Activated T-cell treated with anti-CD3 and anti-CD28 coated beads, Interleukin-2, amount 50 U/mL, for 72 hours (primary cell): ENCODE measurements at regions not wholly inside any gene's neighbourhood (a gene's known extent, or its start where the extent isn't known, plus 50 kb on each side); places are given as distances from the start of the nearest gene placed in this dataset.

Experiments
- ATAC-seq, 2 donors: fragments of 150-1000 bp; cut with Tn5 transposase; replicated peaks in 1 of 2; 2 replicates each; pipeline ENCODE4 v1.10.0; 2021; ENCODE audit warnings: moderate library complexity in 2 of 2, mild to moderate bottlenecking in 1 of 2
- DNase-seq, 2 donors: peaks; one replicate each; pipeline ENCODE4 v3.0.0; 2021 to 2022; ENCODE audit warnings: mixed read lengths in 1 of 2
- H3K27ac Mint-ChIP-seq: one replicate; pipeline ENCODE4 v1.8.0; 2022; ENCODE audit warnings: mild to moderate bottlenecking, moderate library complexity, mixed read lengths
- H3K27me3 Mint-ChIP-seq: one replicate; pipeline ENCODE4 v1.8.0; 2022; ENCODE audit warnings: low read depth, mixed read lengths
- H3K36me3 Mint-ChIP-seq, 2 donors: one replicate each; pipeline ENCODE4 v1.8.0; 2022; ENCODE audit warnings: mixed read lengths in 2 of 2, mild to moderate bottlenecking in 1 of 2; ENCODE audit not compliant: insufficient read depth in 2 of 2
- H3K4me1 Mint-ChIP-seq: one replicate; pipeline ENCODE4 v1.8.0; 2022; ENCODE audit warnings: low read depth, mixed read lengths
- H3K4me3 Mint-ChIP-seq, 2 donors: one replicate each; pipeline ENCODE4 v1.8.0; 2022; ENCODE audit warnings: mild to moderate bottlenecking in 2 of 2, mixed read lengths in 2 of 2, moderate library complexity in 2 of 2
- H3K9me3 Mint-ChIP-seq, 2 donors: one replicate each; pipeline ENCODE4 v1.8.0; 2022; ENCODE audit warnings: mixed read lengths in 2 of 2

DNA sequence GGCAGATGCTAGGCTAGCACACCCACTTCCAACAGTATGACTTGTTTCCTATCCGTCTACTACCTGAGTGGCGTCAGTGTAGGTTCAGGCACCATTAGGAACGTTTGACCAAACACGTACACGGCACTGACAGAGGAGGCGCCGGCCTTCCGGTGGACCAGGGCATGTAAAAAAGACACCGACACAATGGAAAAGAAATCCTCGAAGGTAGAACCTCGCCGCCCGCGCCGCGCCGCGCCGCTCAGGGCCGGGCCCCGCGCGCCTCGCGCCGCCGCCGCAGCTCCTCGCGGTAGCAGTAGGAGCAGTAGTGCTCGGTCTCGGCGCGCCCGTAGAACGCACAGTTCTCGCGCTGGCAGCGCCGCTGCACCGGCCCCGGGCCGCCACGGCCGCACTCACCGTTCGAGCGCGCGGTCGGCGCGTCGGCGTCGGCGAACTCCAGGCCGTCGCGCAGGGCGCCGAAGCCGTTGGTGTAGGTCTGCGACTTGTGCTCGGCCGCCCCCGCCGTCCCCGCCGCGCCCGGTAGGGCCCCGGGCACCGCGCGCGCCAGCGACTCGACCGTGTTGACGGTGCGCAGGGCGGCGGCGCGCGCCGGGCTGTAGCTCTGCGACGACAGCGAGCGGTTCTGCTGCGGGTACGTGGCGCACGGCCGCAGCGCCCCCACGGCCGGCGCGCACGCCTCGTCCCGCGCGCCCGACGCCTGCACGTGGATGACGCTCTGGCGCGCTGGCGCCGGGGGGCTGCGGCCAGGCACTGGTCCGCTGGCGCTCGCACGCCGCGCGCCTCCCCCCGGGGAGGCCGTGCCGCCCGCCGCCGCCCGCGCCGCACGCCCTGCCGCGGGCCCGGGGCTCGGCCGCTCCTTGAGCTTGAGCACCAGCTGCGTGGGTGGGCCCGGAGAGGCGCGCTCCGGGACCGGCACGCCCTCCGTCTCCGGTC is 156.7 kb downstream of the KLF13 start:
- H3K4me3 Mint-ChIP-seq = peak overlapping the region; percentile 81 to 91
- peaks cover 74% of the 10 kb centered on the region for H3K4me1 Mint-ChIP-seq
- ATAC-seq (peak; percentile 66 to 67), DNase-seq (peak; percentile 58 to 63)
- H3K9me3 Mint-ChIP-seq = no peaks in the 10 kb centered on the region
- peak overlapping the region; percentile 56 for H3K27ac Mint-ChIP-seq
- H3K36me3 Mint-ChIP-seq = peaks cover 8 to 9% of the 10 kb centered on the region in 2 donors
- peaks cover 10% of the 10 kb centered on the region for H3K27me3 Mint-ChIP-seq

GRCh38 chr15:31483986-31484951 is 157.6 kb downstream of the KLF13 start:
- peaks cover 8 to 9% of the 10 kb centered on the region in 2 donors for H3K36me3 Mint-ChIP-seq
- ATAC-seq (peak in 1 of 2 donors; percentile 6), DNase-seq (peak; percentile 54 to 55)
- H3K4me1 Mint-ChIP-seq = peaks cover 75% of the 10 kb centered on the region
- H3K9me3 Mint-ChIP-seq = no peaks in the 10 kb centered on the region
- H3K27me3 Mint-ChIP-seq = peaks cover 10% of the 10 kb centered on the region
- H3K27ac Mint-ChIP-seq = peak overlapping the region; percentile 85
- H3K4me3 Mint-ChIP-seq = peak overlapping the region; percentile 89 to 95

- Mint-ChIP-seq H3K36me3 (peaks cover 8 to 9% of the 10 kb centered on the region in 2 donors), H3K4me3 (peak overlapping the region; percentile 89 to 95), H3K27ac (no peak overlapping the region), H3K27me3 (peaks cover 10% of the 10 kb centered on the region), H3K9me3 (no peaks in the 10 kb centered on the region), H3K4me1 (peaks cover 81% of the 10 kb centered on the region)
- DNase-seq (no peak), ATAC-seq (no peak)
Measured at GRCh38 chr15:31484986-31485385, 158.4 kb downstream of the KLF13 start.

DNA sequence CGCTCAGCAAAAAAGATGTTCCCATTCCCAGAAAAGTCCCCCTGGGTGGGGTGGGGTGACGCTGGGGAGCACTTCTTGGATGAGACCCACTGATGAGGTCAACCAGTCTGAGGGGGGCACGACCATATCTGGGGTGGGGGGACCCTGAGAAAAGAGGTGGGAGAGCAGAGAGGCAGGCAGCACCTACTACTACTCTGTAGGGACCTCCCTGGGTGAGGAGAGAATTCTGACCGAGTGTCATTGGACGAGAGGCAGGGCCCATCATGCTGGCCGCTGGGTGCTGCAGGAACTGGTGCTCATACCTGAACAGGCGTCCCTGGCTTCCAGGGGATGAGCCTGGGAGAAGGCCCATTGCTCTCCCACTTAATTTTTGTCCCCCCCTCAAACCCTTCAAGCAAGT is 158.8 kb downstream of the KLF13 start:
- H3K36me3 Mint-ChIP-seq = peaks cover 9 to 12% of the 10 kb centered on the region in 2 donors
- no peaks in the 10 kb centered on the region for H3K9me3 Mint-ChIP-seq
- peaks cover 10% of the 10 kb centered on the region for H3K27me3 Mint-ChIP-seq
- peak overlapping the region in 1 of 2 donors; percentile 89 for H3K4me3 Mint-ChIP-seq
- DNase-seq (no peak), ATAC-seq (no peak)
- peaks cover 83% of the 10 kb centered on the region for H3K4me1 Mint-ChIP-seq
- no peak overlapping the region for H3K27ac Mint-ChIP-seq

DNA sequence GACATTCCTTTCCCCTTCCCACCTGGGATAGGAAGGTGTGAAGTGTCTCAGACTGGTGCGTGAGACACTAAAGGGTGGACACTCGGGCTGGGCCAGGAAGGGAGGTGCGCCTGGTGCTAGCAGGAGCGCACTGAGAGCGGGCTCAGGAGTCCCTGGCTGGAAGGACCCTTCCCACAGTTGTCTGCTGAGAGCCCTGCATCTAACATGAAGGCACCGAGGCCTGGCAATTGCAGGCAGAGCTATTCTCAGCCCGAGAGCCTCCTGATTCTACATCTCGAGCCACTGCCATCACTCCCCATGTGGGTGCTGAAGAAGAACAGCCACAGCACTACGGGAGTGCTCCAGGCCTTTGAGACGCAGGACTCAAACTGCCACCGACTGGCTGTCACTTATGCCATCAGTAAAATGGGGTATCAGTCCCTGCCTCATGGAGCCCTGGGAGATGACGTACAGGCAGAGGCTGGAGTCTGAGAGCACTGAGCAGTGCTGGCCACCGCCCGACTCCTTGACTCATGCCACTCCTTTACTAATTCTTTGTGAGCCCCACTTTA is 159.4 kb downstream of the KLF13 start:
- H3K4me3 Mint-ChIP-seq = peak overlapping the region in 1 of 2 donors; percentile 10
- no peak overlapping the region for H3K27ac Mint-ChIP-seq
- peaks cover 2% of the 10 kb centered on the region in 2 donors for H3K9me3 Mint-ChIP-seq
- DNase-seq (no peak), ATAC-seq (no peak)
- peaks cover 81% of the 10 kb centered on the region for H3K4me1 Mint-ChIP-seq
- peaks cover 13 to 16% of the 10 kb centered on the region in 2 donors for H3K36me3 Mint-ChIP-seq
- peaks cover 10% of the 10 kb centered on the region for H3K27me3 Mint-ChIP-seq

DNA sequence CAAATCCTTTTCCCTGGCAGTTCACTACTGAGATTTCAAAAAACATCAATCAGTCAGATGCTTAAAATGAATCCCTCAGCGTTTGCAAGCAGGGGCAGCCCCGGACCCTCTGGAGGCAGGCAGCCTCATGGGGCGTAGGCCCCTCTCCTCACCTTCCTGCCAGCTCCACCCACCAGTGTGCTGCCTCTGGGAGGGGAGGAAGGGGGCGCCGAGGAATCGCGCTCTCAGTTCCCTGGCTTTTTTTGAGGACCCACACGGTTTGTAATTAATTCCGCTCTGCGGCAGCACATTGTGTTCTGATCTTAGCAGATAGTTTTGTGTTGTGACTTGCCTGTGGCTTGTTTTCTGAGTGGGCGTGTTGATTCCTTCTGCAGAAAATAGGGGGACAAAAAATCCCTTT is 159.9 kb downstream of the KLF13 start:
- ATAC-seq = no peak
- Mint-ChIP-seq H3K4me1 (peaks cover 81% of the 10 kb centered on the region), H3K36me3 (peaks cover 17 to 21% of the 10 kb centered on the region in 2 donors), H3K27me3 (peaks cover 10% of the 10 kb centered on the region), H3K4me3 (peak overlapping the region in 1 of 2 donors; percentile 10), H3K27ac (no peak overlapping the region), H3K9me3 (peaks cover 6% of the 10 kb centered on the region in 2 donors)
- DNase-seq = no peak

DNA sequence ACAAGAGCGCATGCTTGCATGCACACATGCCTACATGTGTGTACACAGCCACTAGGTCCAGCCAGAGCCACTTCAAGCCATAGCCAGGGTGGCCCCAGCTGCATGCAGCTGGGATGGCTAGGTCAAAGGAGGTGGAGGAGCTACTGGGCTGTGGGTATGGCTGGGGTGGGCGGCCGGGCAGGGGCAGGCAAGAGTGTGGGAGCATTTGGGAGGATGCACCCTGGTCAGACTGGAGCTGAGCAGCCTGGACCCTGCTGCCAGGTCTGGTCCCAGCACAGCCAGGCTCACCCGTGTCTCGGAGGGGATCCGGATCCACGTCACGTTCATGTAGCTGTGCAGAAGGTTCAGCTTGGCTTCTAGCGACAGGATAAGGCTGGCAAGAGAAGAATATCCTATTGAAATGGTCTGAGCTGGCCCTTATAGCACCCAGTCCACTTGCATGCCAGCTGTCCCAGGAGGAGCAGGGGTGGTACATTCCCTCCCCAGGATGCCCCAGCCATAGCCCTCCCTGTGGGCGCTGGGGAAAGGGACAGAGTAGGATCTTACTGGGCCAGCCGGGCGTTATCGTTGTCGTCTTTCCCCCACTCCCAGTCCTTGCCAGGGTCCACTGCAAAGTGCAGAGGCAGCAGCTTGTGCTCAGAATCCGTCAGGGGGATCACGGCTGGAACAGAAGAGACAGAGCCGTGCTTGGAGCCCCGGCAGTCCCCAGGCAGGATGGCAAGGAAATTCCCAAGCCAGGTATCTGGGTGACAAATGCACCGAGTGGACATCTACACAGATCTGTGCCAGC is 160.5 kb downstream of the KLF13 start:
- Mint-ChIP-seq H3K27me3 (peaks cover 10% of the 10 kb centered on the region), H3K36me3 (peaks cover 17 to 24% of the 10 kb centered on the region in 2 donors), H3K9me3 (peaks cover 8 to 10% of the 10 kb centered on the region in 2 donors), H3K4me3 (peak overlapping the region; percentile 66 to 68), H3K27ac (no peak overlapping the region), H3K4me1 (peaks cover 77% of the 10 kb centered on the region)
- ATAC-seq (no peak), DNase-seq (no peak)

- H3K9me3 Mint-ChIP-seq = peaks cover 8 to 12% of the 10 kb centered on the region in 2 donors
- peaks cover 69% of the 10 kb centered on the region for H3K4me1 Mint-ChIP-seq
- H3K36me3 Mint-ChIP-seq = peaks cover 18 to 28% of the 10 kb centered on the region in 2 donors
- H3K27me3 Mint-ChIP-seq = peaks cover 10% of the 10 kb centered on the region
- peak overlapping the region; percentile 66 to 68 for H3K4me3 Mint-ChIP-seq
- DNase-seq = peak; percentile 66 to 71
- H3K27ac Mint-ChIP-seq = peak overlapping the region; percentile 37
- peak; percentile 55 to 57 for ATAC-seq
Measured at GRCh38 chr15:31487811-31488436, 161.3 kb downstream of the KLF13 start.

DNA sequence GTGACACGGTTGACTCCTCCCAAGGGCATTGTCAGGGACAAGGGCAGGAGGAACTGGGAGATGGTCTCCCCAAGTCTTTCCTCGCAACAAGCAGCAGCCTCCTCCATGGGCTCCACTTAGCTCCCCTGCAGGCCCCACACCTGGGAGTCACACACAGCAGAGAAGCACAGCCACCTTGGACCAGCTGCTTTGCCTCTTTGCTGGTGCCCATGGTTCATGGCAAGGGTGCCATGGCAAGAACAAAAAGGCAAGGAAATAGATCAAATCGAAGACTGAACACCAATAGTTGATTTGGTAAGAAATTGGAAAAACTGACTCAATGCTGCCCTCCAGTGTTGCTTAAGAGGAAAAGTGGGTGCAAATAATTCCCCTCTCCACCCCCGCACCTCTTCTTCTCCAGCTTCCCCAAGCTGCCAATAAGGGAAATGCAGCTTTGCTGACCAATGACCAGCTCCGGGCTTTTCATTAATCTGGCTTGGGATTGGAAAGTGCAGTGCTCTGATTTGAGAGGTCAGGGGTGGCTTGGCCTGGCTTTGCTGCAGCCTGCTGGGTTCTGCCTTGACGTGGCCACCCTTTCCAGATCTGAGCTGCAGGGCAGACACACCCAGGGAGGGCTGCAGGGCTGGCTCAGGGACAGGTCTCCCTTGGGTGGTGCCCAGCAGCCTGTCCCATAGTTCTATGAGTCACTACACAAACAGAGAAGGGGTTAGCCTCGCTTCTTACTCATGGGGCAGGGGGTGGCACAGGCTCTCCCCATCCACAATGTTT is 162.0 kb downstream of the KLF13 start:
- Mint-ChIP-seq H3K27me3 (peaks cover 10% of the 10 kb centered on the region), H3K27ac (peak overlapping the region; percentile 37), H3K36me3 (peaks cover 17 to 27% of the 10 kb centered on the region in 2 donors), H3K4me1 (peaks cover 68% of the 10 kb centered on the region), H3K9me3 (peaks cover 11 to 14% of the 10 kb centered on the region in 2 donors), H3K4me3 (peak overlapping the region; percentile 66 to 68)
- DNase-seq (peak; percentile 29 to 45), ATAC-seq (peak; percentile 35 to 43)

- DNase-seq = no peak
- H3K36me3 Mint-ChIP-seq = peaks cover 15 to 26% of the 10 kb centered on the region in 2 donors
- H3K4me1 Mint-ChIP-seq = peaks cover 66% of the 10 kb centered on the region
- H3K27ac Mint-ChIP-seq = no peak overlapping the region
- ATAC-seq = no peak
- H3K9me3 Mint-ChIP-seq = peaks cover 11 to 16% of the 10 kb centered on the region in 2 donors
- no peak overlapping the region for H3K4me3 Mint-ChIP-seq
- peaks cover 8% of the 10 kb centered on the region for H3K27me3 Mint-ChIP-seq
Measured at GRCh38 chr15:31489281-31489680, 162.6 kb downstream of the KLF13 start.
